WTC11 (cell line): ENCODE measurements at regions not wholly inside any gene's neighbourhood (a gene's known extent, or its start where the extent isn't known, plus 50 kb on each side); places are given as distances from the start of the nearest gene placed in this dataset.

Source experiments
- ATAC-seq: fragments of 200-7000 bp; cut with Tn5 transposase; 2 replicates; pipeline ENCODE4 v1.10.0; 2021; ENCODE audit warnings: mild to moderate bottlenecking, moderate library complexity
- CTCF ChIA-PET: fragments of 300-600 bp; sonication (Branson Sonifier 250); formaldehyde crosslinking; loops from one replicate; lab custom pipeline; 2021; ENCODE audit warnings: antibody characterized with exemption; lab: Charles Lee
- POLR2A ChIA-PET: fragments of 350-600 bp; sonication (Branson Sonifier 250); formaldehyde crosslinking; loops from one replicate; lab custom pipeline; 2021; ENCODE audit warnings: antibody characterized with exemption; lab: Charles Lee
- DNase-seq: peaks from one replicate; pipeline ENCODE4 v3.0.0; 2021; ENCODE audit warnings: low spot score
- H3K27ac Mint-ChIP-seq: 2 replicates; pipeline ENCODE4 v1.8.0; 2021; ENCODE audit warnings: mixed read lengths
- H3K27me3 Mint-ChIP-seq: 2 replicates; pipeline ENCODE4 v1.8.0; 2021; ENCODE audit warnings: low read depth, mild to moderate bottlenecking, moderate library complexity, mixed read lengths
- H3K36me3 Mint-ChIP-seq: 2 replicates; pipeline ENCODE4 v1.8.0; 2021; ENCODE audit warnings: mixed read lengths
- H3K4me1 Mint-ChIP-seq: 2 replicates; pipeline ENCODE4 v1.8.0; 2022; ENCODE audit warnings: mixed read lengths
- H3K4me3 Mint-ChIP-seq: 2 replicates; pipeline ENCODE4 v1.8.0; 2021; ENCODE audit warnings: mild to moderate bottlenecking, moderate library complexity, mixed read lengths
- H3K9me3 Mint-ChIP-seq: 2 replicates; pipeline ENCODE4 v1.8.0; 2021; ENCODE audit warnings: mixed read lengths
- AFF4 ChIP-seq: sonication (generic); formaldehyde crosslinking; IDR thresholded peaks from 2 replicates; pipeline ENCODE4 v1.8.1; 2023; ENCODE audit warnings: mild to moderate bottlenecking, missing genetic modification reagents, borderline replicate concordance
- ATF2 ChIP-seq: sonication (generic); formaldehyde crosslinking; IDR thresholded peaks from 2 replicates; pipeline ENCODE4 v1.8.1; 2022; ENCODE audit warnings: low read depth, missing genetic modification reagents, borderline replicate concordance
- ATF6 ChIP-seq: sonication (generic); formaldehyde crosslinking; IDR thresholded peaks from 2 replicates; pipeline ENCODE4 v1.8.1; 2023; ENCODE audit warnings: mild to moderate bottlenecking, missing genetic modification reagents
- CBFB ChIP-seq: sonication (generic); formaldehyde crosslinking; IDR thresholded peaks from 2 replicates; pipeline ENCODE4 v1.8.1; 2022; ENCODE audit warnings: mild to moderate bottlenecking, low read depth, missing genetic modification reagents
- CREM ChIP-seq: sonication (generic); formaldehyde crosslinking; IDR thresholded peaks from 2 replicates; pipeline ENCODE4 v1.8.1; 2022; ENCODE audit warnings: mild to moderate bottlenecking, missing genetic modification reagents, moderate library complexity
- E2F4 ChIP-seq: sonication (generic); formaldehyde crosslinking; IDR thresholded peaks from 2 replicates; pipeline ENCODE4 v1.8.1; 2022; ENCODE audit warnings: low read depth, mild to moderate bottlenecking, moderate library complexity, missing genetic modification reagents, borderline replicate concordance
- ERG ChIP-seq: fragments of 250-450 bp; sonication (Bioruptor Pico); IDR thresholded peaks from 2 replicates; pipeline ENCODE4 v1.8.0; 2021; ENCODE audit warnings: mild to moderate bottlenecking
- FOXK1 ChIP-seq: sonication (generic); formaldehyde crosslinking; IDR thresholded peaks from 2 replicates; pipeline ENCODE4 v1.8.0; 2022; ENCODE audit warnings: mild to moderate bottlenecking, moderate library complexity, missing genetic modification reagents
- HMGA2 ChIP-seq: fragments of 250-450 bp; sonication (Bioruptor Pico); IDR thresholded peaks from 2 replicates; pipeline ENCODE4 v1.4.0; 2021; ENCODE audit warnings: mild to moderate bottlenecking, moderate library complexity
- JAZF1 ChIP-seq: fragments of 250-450 bp; sonication (Bioruptor Pico); IDR thresholded peaks from 2 replicates; pipeline ENCODE4 v1.9.0; 2021; ENCODE audit warnings: moderate library complexity, mild to moderate bottlenecking, inconsistent platforms
- MXD4 ChIP-seq: fragments of 250-450 bp; sonication (Bioruptor Pico); IDR thresholded peaks from 2 replicates; pipeline ENCODE4 v1.8.0; 2021; ENCODE audit warnings: mild to moderate bottlenecking, moderate library complexity, borderline replicate concordance
- NFATC4 ChIP-seq: fragments of 250-450 bp; sonication (Bioruptor Pico); IDR thresholded peaks from 2 replicates; pipeline ENCODE4 v1.9.0; 2021; ENCODE audit warnings: mild to moderate bottlenecking
- NFE2L1 ChIP-seq: sonication (generic); formaldehyde crosslinking; IDR thresholded peaks from 2 replicates; pipeline ENCODE4 v1.8.1; 2023; ENCODE audit warnings: missing genetic modification reagents
- SMAD3 ChIP-seq: sonication (generic); formaldehyde crosslinking; IDR thresholded peaks from 2 replicates; pipeline ENCODE4 v1.8.0; 2022; ENCODE audit warnings: missing genetic modification reagents, mild to moderate bottlenecking, borderline replicate concordance
- TCF7 ChIP-seq: sonication (generic); formaldehyde crosslinking; IDR thresholded peaks from 2 replicates; pipeline ENCODE4 v1.8.0; 2022; ENCODE audit warnings: mild to moderate bottlenecking, low read depth, missing genetic modification reagents, moderate library complexity
- TP53 ChIP-seq: sonication (generic); formaldehyde crosslinking; IDR thresholded peaks from 2 replicates; pipeline ENCODE4 v1.8.1; 2023; ENCODE audit warnings: mild to moderate bottlenecking, missing genetic modification reagents
- ZNF138 ChIP-seq: sonication (generic); formaldehyde crosslinking; conservative IDR thresholded peaks from 2 replicates; pipeline ENCODE4 v1.8.1; 2022; ENCODE audit warnings: mild to moderate bottlenecking, moderate library complexity, missing genetic modification reagents
- ZNF232 ChIP-seq: sonication (generic); formaldehyde crosslinking; IDR thresholded peaks from 2 replicates; pipeline ENCODE4 v1.8.0; 2022; ENCODE audit warnings: mild to moderate bottlenecking, missing genetic modification reagents
- ZNF317 ChIP-seq: sonication (generic); formaldehyde crosslinking; IDR thresholded peaks from 2 replicates; pipeline ENCODE4 v1.8.1; 2023; ENCODE audit warnings: low read depth, mild to moderate bottlenecking, moderate library complexity, missing genetic modification reagents, borderline replicate concordance
- ZNF671 ChIP-seq: fragments of 250-450 bp; sonication (Bioruptor Pico); IDR thresholded peaks from 2 replicates; pipeline ENCODE4 v1.8.0; 2021; ENCODE audit warnings: mild to moderate bottlenecking

- no peaks in the 10 kb centered on the region for H3K36me3 Mint-ChIP-seq
- CTCF ChIA-PET, result no interaction called here
- H3K9me3 Mint-ChIP-seq, result peaks cover 10% of the 10 kb centered on the region
- POLR2A ChIA-PET, result no interaction called here
- H3K27ac Mint-ChIP-seq, result no peak overlapping the region
- H3K27me3 Mint-ChIP-seq, result no peaks in the 10 kb centered on the region
- H3K4me1 Mint-ChIP-seq, result no peaks in the 10 kb centered on the region
- no peak for DNase-seq
- ATAC-seq, result no peak
- TF ChIP-seq HMGA2 (CRISPR knock-in tag) (no peak), ZNF232 (no peak), SMAD3 (CRISPR knock-in tag) (no peak), ZNF138 (CRISPR knock-in tag) (no peak), ZNF317 (CRISPR knock-in tag) (no peak), NFE2L1 (CRISPR knock-in tag) (no peak), AFF4 (no peak), CBFB (CRISPR knock-in tag) (no peak), ZNF671 (CRISPR knock-in tag) (no peak), E2F4 (no peak)
- H3K4me3 Mint-ChIP-seq, result no peak overlapping the region
Measured at GRCh38 chr4:15303052-15303641, 124.7 kb upstream of the C1QTNF7 start.

- H3K9me3 Mint-ChIP-seq, result peaks cover 19% of the 10 kb centered on the region
- DNase-seq (no peak), ATAC-seq (no peak)
- peaks cover 14% of the 10 kb centered on the region for H3K4me1 Mint-ChIP-seq
- ChIA-PET CTCF (no interaction called here), POLR2A (no interaction called here)
- TF ChIP-seq JAZF1 (CRISPR knock-in tag) (no peak), FOXK1 (CRISPR knock-in tag) (no peak)
- no peak overlapping the region for H3K4me3 Mint-ChIP-seq
- H3K36me3 Mint-ChIP-seq, result peaks cover 7% of the 10 kb centered on the region
- peaks cover under 1% of the 10 kb centered on the region; the same call in 1 of the 2 replicates for H3K27me3 Mint-ChIP-seq
- H3K27ac Mint-ChIP-seq, result no peak overlapping the region
Measured at GRCh38 chr4:15314974-15315373, 112.9 kb upstream of the C1QTNF7 start.

GRCh38 chr4:15317246-15317645, 110.6 kb upstream of the C1QTNF7 start:
- POLR2A ChIA-PET, result no interaction called here
- TF ChIP-seq NFATC4 (CRISPR knock-in tag), result no peak
- TF ChIP-seq E2F4, result no peak
- TF ChIP-seq TP53 (CRISPR knock-in tag), result no peak
- no peak for TF ChIP-seq MXD4
- no peak for TF ChIP-seq CREM (CRISPR knock-in tag)
- no peak for TF ChIP-seq JAZF1 (CRISPR knock-in tag)
- TF ChIP-seq ATF2 (CRISPR knock-in tag), result no peak
- no peak for TF ChIP-seq ATF6 (CRISPR knock-in tag)
- no peak for TF ChIP-seq ERG (CRISPR knock-in tag)
- no peak for TF ChIP-seq TCF7 (CRISPR knock-in tag)

More at GRCh38 chr4:15317246-15317645, 110.6 kb upstream of the C1QTNF7 start:
- ATAC-seq (no peak), DNase-seq (no peak)
- no peak overlapping the region for H3K4me3 Mint-ChIP-seq
- H3K9me3 Mint-ChIP-seq, result no peaks in the 10 kb centered on the region
- H3K4me1 Mint-ChIP-seq, result peaks cover 19% of the 10 kb centered on the region
- H3K27ac Mint-ChIP-seq, result no peak overlapping the region
- H3K36me3 Mint-ChIP-seq, result no peaks in the 10 kb centered on the region
- CTCF ChIA-PET, result no interaction called here
- H3K27me3 Mint-ChIP-seq, result no peaks in the 10 kb centered on the region
